A549 (cell line): ENCODE measurements at regions not wholly inside any gene's neighbourhood (a gene's known extent, or its start where the extent isn't known, plus 50 kb on each side); places are given as distances from the start of the nearest gene placed in this dataset.

Source experiments
- ATAC-seq, 2 experiments: fragments of 200-7000 bp in 1 of 2; fragments of >200 bp in 1 of 2; cut with Nextera tagmentation in 1 of 2; cut with Tn5 transposase in 1 of 2; 3 replicates each; pipeline versions ENCODE4 v1.8.0 to v1.9.1; 2018 to 2020; ENCODE audit warnings: mild to moderate bottlenecking in 1 of 2, moderate library complexity in 1 of 2
- CTCF ChIA-PET: fragments of 300-600 bp; sonication (Branson Sonifier 250); formaldehyde crosslinking; extraction: SDS; loops from one replicate; lab custom pipeline; 2021; ENCODE audit warnings: antibody characterized with exemption, inconsistent platforms; lab: Yijun Ruan, JAX
- POLR2A ChIA-PET: fragments of 350-600 bp; formaldehyde crosslinking; extraction: SDS; loops from one replicate; lab custom pipeline; 2021; ENCODE audit warnings: antibody characterized with exemption, inconsistent platforms; lab: Yijun Ruan, JAX
- DNase-seq, 2 experiments: peaks; one replicate each; pipeline versions ENCODE4 v3.0.0 to v3.0.0-alpha.2; 2011 to 2016; ENCODE audit warnings: low read depth in 1 of 2, low spot score in 1 of 2
- FAIRE-seq: peaks from 2 replicates; lab custom pipeline; 2011; peaks lifted over from hg19 to GRCh38; lab: Jason Lieb, UNC
- H3K27ac ChIP-seq, 2 experiments: fragments of >200 bp; sonication (Bioruptor Twin); formaldehyde crosslinking; 3 replicates each; pipeline ENCODE4 v1.5.1; 2016 to 2017
- H3K4me1 ChIP-seq: fragments of >200 bp; sonication (Bioruptor Twin); formaldehyde crosslinking; 3 replicates; pipeline ENCODE4 v1.6.1; 2016
- H3K4me2 ChIP-seq: fragments of >200 bp; sonication (Bioruptor Twin); formaldehyde crosslinking; 3 replicates; pipeline ENCODE4 v1.6.1; 2016
- H3K4me3 ChIP-seq: fragments of >200 bp; sonication (Bioruptor Twin); formaldehyde crosslinking; 3 replicates; pipeline ENCODE4 v1.5.1; 2016
- H3K9me3 ChIP-seq: fragments of >200 bp; sonication (Bioruptor Twin); formaldehyde crosslinking; 3 replicates; pipeline ENCODE4 v1.6.1; 2016
- BCL3 ChIP-seq: fragments of >200 bp; sonication (Bioruptor Twin); formaldehyde crosslinking; IDR thresholded peaks from 3 replicates; pipeline ENCODE4 v1.6.1; 2016
- BHLHE40 ChIP-seq: IDR thresholded peaks from 2 replicates; pipeline ENCODE4 v1.6.1; 2012; ENCODE audit warnings: low read depth, low read length, inconsistent platforms
- CTCF ChIP-seq: fragments of >200 bp; sonication (Bioruptor Twin); formaldehyde crosslinking; IDR thresholded peaks from 3 replicates; pipeline ENCODE4 v1.5.1; 2016
- FOSL2 ChIP-seq, 2 experiments: fragments of 450-650 bp in 1 of 2; fragments of >200 bp in 1 of 2; sonication (Bioruptor Twin) in 1 of 2; formaldehyde crosslinking; IDR thresholded peaks; 2 replicates each; pipeline versions ENCODE4 v1.5.0 to v1.6.1; 2016 to 2020; ENCODE audit warnings: mild to moderate bottlenecking in 1 of 2, moderate library complexity in 1 of 2
- FOXS1 ChIP-seq: fragments of 250-450 bp; sonication (Bioruptor Pico); IDR thresholded peaks from 2 replicates; pipeline ENCODE4 v1.5.0; 2020; ENCODE audit warnings: mild to moderate bottlenecking, moderate library complexity
- HDAC2 ChIP-seq: fragments of 200-600 bp; sonication (generic); IDR thresholded peaks from 2 replicates; pipeline ENCODE4 v1.6.1; 2016
- HOXB13 ChIP-seq: fragments of 250-450 bp; sonication (Bioruptor Pico); IDR thresholded peaks from 2 replicates; pipeline ENCODE4 v1.5.0; 2020; ENCODE audit warnings: low read depth, mild to moderate bottlenecking, moderate library complexity
- HOXB5 ChIP-seq: fragments of 250-450 bp; sonication (Bioruptor Pico); IDR thresholded peaks from 2 replicates; pipeline ENCODE4 v1.5.0; 2020; ENCODE audit warnings: mild to moderate bottlenecking, moderate library complexity
- JUNB ChIP-seq: fragments of >200 bp; sonication (Bioruptor Twin); formaldehyde crosslinking; IDR thresholded peaks from 2 replicates; pipeline ENCODE4 v1.6.1; 2016
- MAFK ChIP-seq: fragments of 450-650 bp; IDR thresholded peaks from 2 replicates; pipeline ENCODE4 v1.6.1; 2014; ENCODE audit not compliant: partially characterized antibody
- MAZ ChIP-seq: fragments of 150-350 bp; IDR thresholded peaks from 2 replicates; pipeline ENCODE4 v1.6.1; 2014; ENCODE audit warnings: antibody characterized with exemption, low read depth, low read length, borderline replicate concordance
- MYC ChIP-seq: IDR thresholded peaks from 2 replicates; pipeline ENCODE4 v1.6.1; 2012; ENCODE audit warnings: mild to moderate bottlenecking, inconsistent platforms, low read length, improper control_type of control experiment, borderline replicate concordance
- PHF8 ChIP-seq: fragments of 200-600 bp; sonication (generic); IDR thresholded peaks from 2 replicates; pipeline ENCODE4 v1.6.1; 2016; ENCODE audit warnings: low read depth, mild to moderate bottlenecking, antibody characterized with exemption, moderate library complexity, borderline replicate concordance
- RARB ChIP-seq: fragments of 250-450 bp; sonication (Bioruptor Pico); IDR thresholded peaks from 2 replicates; pipeline ENCODE4 v1.8.0; 2021; ENCODE audit warnings: mild to moderate bottlenecking, moderate library complexity
- REST ChIP-seq: fragments of 200-600 bp; sonication (generic); IDR thresholded peaks from 2 replicates; pipeline ENCODE4 v1.6.1; 2016; ENCODE audit warnings: antibody characterized with exemption, mild to moderate bottlenecking, moderate library complexity
- TFCP2L1 ChIP-seq: fragments of 250-450 bp; sonication (Bioruptor Pico); IDR thresholded peaks from 2 replicates; pipeline ENCODE4 v1.5.0; 2021; ENCODE audit warnings: mild to moderate bottlenecking
- TP53 ChIP-seq: fragments of 250-450 bp; sonication (Bioruptor Pico); IDR thresholded peaks from 2 replicates; pipeline ENCODE4 v1.5.0; 2021; ENCODE audit warnings: mild to moderate bottlenecking, moderate library complexity
- ZC3H11A ChIP-seq: fragments of 450-650 bp; IDR thresholded peaks from 2 replicates; pipeline ENCODE4 v1.6.1; 2014; ENCODE audit warnings: antibody characterized with exemption, mild to moderate bottlenecking
- ZSCAN20 ChIP-seq: fragments of 250-450 bp; sonication (Bioruptor Pico); IDR thresholded peaks from 2 replicates; pipeline ENCODE4 v1.8.0; 2022; ENCODE audit warnings: mild to moderate bottlenecking, moderate library complexity
- WGBS: methylation state at CpG from one replicate; pipeline ENCODE4 v1.1.6; 2017; ENCODE audit errors: missing lambda C conversion rate; 5-methylcytosine and 5-hydroxymethylcytosine counted together

GRCh38 chr2:35929551-35929950 is 426.0 kb upstream of the CRIM1 start:
- WGBS, result 0% methylated on average over 2 of the region's 2 CpGs
- CTCF ChIA-PET, result no interaction called here
- H3K4me3 ChIP-seq, result no peak overlapping the region
- no peaks in the 10 kb centered on the region for H3K9me3 ChIP-seq
- DNase-seq, result no peak
- H3K27ac ChIP-seq, result no peak overlapping the region
- no peak for FAIRE-seq
- ATAC-seq, result peak in 1 of 2 experiments; percentile 42; a peak in 1 of 6 replicates
- no peaks in the 10 kb centered on the region for H3K4me1 ChIP-seq
- POLR2A ChIA-PET, result no interaction called here
- H3K4me2 ChIP-seq, result no peak overlapping the region
- TF ChIP-seq HDAC2 (no peak), MAFK (no peak), FOSL2 (IDR thresholded peaks at IDR 0.05) (no peak), FOSL2 (CRISPR knock-in tag; IDR thresholded peaks at IDR 0.05) (no peak), JUNB (no peak), CTCF (no peak), MYC (no peak)

GRCh38 chr2:35920061-35920460 is 435.5 kb upstream of the CRIM1 start:
- no peak for ATAC-seq

More at GRCh38 chr2:35920061-35920460, 435.5 kb upstream of the CRIM1 start:
- DNase-seq, result no peak
- POLR2A ChIA-PET, result no interaction called here
- no peaks in the 10 kb centered on the region for H3K4me1 ChIP-seq
- no peak overlapping the region for H3K4me3 ChIP-seq
- CTCF ChIA-PET, result no interaction called here
- TF ChIP-seq ZC3H11A (no peak), ZSCAN20 (no peak), HOXB13 (CRISPR knock-in tag) (no peak), MAZ (no peak), HOXB5 (CRISPR knock-in tag) (no peak), FOXS1 (no peak), TP53 (no peak), BCL3 (no peak), PHF8 (no peak), RARB (CRISPR knock-in tag) (no peak), TFCP2L1 (no peak), BHLHE40 (no peak), FOSL2 (IDR thresholded peaks at IDR 0.05) (no peak), FOSL2 (CRISPR knock-in tag; IDR thresholded peaks at IDR 0.05) (no peak), REST (no peak)
- H3K9me3 ChIP-seq, result no peaks in the 10 kb centered on the region
- no peak overlapping the region for H3K4me2 ChIP-seq
- H3K27ac ChIP-seq, result no peak overlapping the region
- FAIRE-seq, result no peak
